Activated gamma-delta T cell (primary cell): ENCODE measurements at regions not wholly inside any gene's neighbourhood (a gene's known extent, or its start where the extent isn't known, plus 50 kb on each side); places are given as distances from the start of the nearest gene placed in this dataset.

Experiments used
- DNase-seq: peaks from one replicate; lab custom pipeline; 2025; lab: John Stamatoyannopoulos, UW

DNA sequence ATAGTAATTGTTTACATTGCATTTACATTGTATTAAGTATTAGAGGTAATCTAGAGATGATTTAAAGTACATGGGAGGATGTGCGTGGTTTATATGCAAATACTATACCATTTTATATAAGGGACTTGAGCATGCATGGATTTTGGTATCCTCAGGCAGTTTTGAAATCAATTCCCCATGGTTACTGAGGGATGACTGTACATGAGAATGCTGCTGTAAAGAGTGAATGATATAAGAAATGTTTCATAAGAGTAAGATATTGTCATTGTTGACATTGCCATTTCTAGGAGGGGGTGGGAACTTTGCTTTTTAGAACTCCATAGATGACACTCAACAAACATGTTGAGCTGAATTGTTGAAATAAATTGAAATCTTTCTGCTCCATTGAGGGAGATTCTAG lies 185.0 kb downstream of the SEMA6A start:
- no peak for DNase-seq

DNA sequence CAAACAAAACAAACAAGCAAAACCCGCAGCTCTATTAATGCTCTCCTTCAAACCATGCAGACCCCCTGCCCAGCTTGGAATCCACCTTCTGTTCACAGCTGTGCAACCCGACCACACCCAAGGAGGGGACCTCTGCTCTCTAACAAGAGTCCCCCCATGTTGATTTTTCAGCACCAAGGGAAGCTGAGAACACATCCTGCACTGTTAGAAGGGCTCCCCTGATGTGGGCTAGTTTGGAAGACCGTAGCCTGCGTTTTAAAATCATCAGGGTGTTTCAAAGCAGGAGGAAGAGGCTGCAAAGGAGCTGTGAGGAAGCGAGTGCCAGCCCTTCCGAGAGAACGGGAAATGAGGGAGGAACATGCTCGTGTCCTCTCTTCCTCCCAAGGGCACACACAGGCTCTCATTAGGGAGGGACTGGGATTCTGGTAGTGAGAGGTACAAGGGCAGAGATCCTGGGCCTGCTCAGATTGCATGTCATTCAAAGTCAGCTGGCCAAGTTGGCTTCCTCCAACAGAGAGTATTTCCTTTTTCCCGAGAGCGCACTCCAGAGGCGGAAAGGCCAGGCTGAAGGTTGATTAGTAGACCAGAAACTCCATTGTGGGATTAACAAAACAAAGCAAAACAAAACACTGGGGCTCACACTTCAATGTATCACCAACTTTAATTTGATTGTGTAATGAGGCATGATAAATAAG lies 185.9 kb downstream of the SEMA6A start:
- no peak for DNase-seq

- no peak for DNase-seq
These were observed 186.9 kb downstream of the SEMA6A start for GRCh38 chr5:116387738-116388137.

DNA sequence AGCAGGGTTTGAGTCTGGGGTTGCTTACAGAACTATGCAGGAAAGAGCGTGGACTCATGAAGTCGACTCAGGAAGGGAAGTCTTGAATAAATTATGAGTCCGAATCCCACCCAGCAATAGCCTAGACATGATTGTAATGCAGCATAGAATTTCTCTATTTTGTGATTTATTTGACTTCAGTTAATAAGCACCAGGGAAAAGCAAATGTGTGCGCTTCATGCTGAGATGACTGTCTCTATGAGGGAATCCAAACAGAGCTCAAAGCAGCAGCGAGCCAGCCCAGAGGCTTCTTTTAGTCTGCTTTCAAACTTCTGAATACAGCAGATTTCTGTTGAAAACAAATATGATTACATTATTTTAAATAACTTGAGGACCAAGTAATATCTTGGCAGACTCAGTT lies 188.0 kb downstream of the SEMA6A start:
- no peak for DNase-seq

DNA sequence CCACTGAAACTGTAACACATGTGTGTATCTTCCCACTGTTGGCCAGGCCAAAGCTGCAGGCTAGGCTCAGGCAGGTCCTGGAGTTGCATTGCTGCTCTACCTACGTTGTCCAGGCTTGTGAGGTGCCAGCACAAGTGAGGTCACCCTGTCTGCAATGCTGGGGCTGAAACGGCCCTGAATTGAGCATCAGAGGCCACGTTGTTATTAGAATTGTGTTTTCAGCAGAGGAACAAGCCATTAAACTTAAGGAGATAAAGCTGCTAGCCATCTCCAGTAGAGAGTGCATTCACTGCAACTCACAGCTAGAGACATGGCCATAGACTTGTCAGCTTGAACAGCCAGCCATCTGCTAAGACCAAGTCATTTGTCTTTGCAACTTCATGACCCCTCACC lies 191.8 kb downstream of the SEMA6A start:
- no peak for DNase-seq

DNA sequence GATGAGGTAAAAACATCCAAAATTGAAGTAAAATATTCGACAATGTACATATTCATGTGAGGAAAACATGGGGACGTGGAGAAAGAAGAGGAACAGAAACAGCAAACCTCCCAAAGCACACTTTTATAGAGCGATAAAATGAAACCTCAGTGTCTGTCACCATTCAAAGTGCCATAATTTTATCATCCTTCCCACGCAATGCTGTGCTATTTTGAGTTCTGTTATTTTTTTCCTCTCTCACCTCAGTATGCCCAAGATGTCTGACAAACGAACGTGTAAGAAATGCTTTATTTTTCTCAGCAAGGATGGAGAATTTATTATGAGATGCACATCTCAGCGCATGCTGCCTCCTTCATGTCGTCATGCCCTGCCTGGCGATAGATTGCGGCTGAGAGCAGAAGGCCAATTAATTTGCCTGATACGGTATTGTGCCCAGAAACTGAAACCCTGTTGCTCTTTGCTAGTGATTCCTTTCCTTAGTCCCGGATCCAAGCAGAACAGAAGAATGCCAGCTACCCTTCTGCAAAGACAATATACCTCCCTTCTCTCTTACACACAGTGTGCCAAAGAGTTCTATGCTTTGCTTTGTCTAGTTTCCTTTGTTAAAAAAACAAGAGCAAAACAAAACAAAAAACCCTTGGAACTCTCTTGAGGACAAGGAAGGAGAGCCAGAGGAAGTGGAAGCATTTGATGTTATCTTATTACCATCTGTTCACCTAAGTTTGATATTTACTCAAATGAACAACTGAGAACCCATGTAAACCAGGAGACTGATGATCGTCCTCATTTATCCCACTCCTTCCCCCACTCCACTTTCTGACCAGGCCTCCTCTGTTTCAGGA lies 192.4 kb downstream of the SEMA6A start:
- no peak for DNase-seq

- DNase-seq, result no peak
These were observed 193.4 kb downstream of the SEMA6A start for GRCh38 chr5:116381201-116381600.

DNA sequence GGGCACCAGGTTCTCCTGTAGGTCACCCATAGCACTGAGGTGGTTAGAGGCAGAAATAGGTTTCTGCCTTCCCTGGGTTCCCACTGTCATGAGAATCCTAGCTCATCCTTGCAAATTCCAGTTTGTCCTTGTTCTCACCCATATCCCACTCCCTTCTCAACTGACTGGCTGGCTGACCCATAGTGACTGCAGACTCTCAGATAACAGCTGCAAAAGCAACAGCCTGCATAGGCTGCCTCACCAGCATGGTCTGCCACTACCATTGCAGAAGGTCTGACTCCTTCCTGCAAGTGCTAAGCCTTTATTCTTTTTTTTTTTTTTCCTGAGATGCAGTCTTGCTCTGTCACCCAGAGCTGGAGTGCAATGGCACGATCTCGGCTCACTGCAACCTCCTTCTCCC lies 194.0 kb downstream of the SEMA6A start:
- DNase-seq, result no peak

DNA sequence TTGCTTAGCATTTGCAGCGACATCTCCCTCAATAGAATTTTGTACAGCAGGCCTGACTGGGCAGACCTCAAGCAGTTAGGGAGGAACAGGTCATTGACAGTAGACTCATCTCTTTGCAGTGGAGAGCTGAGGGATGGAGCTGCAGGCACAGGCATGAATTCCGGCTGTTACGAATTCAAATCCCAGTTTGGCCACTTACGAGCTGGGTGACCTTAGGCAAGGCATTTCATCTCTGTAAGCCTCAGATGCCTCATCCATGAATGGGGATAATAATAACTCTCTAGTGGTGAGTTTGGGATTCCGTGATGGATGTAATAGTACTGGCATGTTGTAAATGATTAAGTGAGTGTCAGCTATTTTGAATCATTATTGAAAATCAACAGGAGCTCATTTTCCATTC lies 195.3 kb downstream of the SEMA6A start:
- DNase-seq, result no peak

DNA sequence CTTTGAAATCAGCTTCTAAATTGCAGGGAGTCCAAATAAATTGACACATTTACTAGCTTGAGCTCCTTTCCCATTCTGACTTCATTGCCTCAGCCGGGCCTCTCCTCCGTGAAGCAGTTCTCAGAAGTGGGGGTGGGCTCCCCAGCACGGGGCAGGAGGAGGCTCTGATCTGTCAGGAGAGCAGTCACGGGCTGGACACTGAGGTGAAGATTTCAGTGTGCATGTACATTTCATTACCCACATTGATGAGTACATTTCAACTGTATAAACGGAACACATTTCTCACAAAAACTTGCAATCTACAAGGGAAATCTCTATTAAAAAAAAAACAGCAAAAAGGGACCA lies 195.9 kb downstream of the SEMA6A start:
- DNase-seq, result no peak

GRCh38 chr5:116378007-116378776 lies 196.4 kb downstream of the SEMA6A start:
- DNase-seq, result no peak

DNA sequence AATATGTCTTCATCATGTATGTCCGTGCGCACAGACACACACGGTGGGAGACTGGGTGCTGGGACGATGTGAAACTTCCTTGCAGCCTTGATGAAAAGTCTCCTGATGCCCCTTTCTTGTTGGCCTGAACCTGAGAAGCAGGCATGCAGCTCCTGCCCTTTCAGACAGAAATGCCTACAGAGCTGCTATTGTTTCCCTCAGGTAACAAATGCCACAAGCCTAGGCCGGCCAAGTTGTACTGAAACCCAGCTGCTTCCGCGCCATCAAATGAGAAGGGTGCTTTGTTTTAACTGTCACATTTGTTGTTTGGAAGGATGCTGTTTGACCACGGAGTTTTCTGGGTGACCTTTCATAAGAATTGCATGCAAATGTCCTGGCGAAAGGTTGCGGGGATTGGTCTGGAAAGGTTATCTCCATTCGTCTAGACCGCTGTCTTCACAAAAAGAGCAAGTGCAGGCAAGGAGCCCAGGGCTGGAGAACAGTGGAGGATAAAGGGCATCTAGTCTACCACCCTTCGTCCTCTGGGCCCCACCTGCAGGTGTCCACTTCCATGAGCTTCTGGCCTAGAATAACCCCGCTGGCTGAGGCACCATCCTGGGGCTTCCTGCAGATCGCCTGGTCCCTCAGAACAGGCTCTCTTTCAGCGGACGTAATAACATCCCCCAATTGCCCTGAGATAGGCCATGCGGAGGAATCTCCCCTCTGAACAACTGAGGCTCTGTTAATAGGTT lies 197.2 kb downstream of the SEMA6A start:
- no peak for DNase-seq

GRCh38 chr5:116375926-116376325 lies 198.7 kb downstream of the SEMA6A start:
- DNase-seq, result no peak

- DNase-seq, result no peak
These were observed 200.2 kb downstream of the SEMA6A start for GRCh38 chr5:116374434-116374852.

- no peak for DNase-seq
These were observed 201.6 kb downstream of the SEMA6A start for GRCh38 chr5:116372931-116373597.

DNA sequence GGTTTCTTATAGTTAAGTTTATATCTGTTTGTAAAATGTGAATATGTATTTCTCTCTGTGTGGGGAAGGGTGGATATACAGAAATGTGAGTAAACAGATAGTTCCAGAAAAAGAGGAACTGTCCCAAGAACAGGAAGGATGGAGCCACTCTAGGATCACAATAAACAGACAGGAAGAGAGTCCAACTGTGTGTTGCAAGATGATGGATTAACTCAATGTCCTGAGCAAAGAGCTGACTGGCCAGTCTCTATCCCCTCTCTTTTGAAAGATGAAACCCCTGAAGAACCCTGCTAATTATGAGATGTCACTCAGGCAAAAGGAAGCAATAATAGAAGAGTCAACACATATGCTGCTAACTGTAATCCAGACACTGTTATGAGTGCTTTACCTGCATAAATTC lies 202.7 kb downstream of the SEMA6A start:
- DNase-seq, result no peak

DNA sequence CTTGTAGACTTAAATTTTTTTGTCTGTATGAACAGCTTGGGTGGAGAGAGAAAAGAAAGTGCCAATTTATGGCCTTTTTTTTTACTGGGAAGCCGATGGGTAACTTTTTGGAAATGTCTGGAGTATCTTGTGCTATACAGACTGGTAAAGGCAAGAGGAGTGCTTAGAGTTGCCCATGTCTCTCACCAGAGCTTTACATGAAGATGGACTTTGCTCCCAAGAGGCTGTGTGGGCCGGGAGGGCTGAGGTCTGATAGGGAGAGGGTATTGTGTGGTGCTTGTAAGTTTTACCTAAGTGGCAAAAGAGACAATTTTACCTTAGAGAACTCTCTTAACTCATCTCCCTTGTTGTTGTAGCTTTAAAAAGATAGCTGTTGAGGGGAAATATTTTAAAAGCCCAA lies 203.2 kb downstream of the SEMA6A start:
- DNase-seq, result no peak

DNA sequence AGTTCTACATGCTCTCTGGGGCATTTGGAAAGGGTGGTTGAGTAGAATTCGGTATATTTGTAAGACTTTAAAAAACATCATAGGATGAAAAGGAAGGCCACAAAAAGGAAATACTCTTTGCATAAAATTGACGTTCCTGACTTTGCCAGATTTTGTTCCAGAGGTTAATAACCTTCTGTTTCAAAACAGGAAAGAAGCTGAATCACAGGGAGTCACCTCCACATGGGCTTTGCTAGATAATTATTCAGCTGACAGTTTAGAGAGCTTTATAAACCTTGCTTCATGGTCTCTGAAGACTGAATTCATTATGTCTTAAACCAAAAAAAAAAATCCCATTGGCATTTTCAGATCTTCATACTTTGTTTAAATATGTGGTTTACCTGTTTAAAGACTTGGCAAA lies 203.7 kb downstream of the SEMA6A start:
- no peak for DNase-seq

- no peak for DNase-seq
These were observed 204.5 kb downstream of the SEMA6A start for GRCh38 chr5:116370149-116370548.

GRCh38 chr5:116365006-116365496 lies 209.6 kb downstream of the SEMA6A start:
- DNase-seq, result no peak

- no peak for DNase-seq
These were observed 210.8 kb downstream of the SEMA6A start for GRCh38 chr5:116363780-116364179.
